HepG2 (cell line): ENCODE measurements at regions not wholly inside any gene's neighbourhood (a gene's known extent, or its start where the extent isn't known, plus 50 kb on each side); places are given as distances from the start of the nearest gene placed in this dataset.

ENCODE experiments used
- ATF7-NPFF ChIP-seq: sonication (generic); formaldehyde crosslinking; IDR thresholded peaks from 2 replicates; pipeline ENCODE4 v1.8.1; 2023; ENCODE audit warnings: mild to moderate bottlenecking, low read depth, missing genetic modification reagents, moderate library complexity
- CENPX ChIP-seq: sonication (generic); formaldehyde crosslinking; IDR thresholded peaks from 2 replicates; pipeline ENCODE4 v1.9.0; 2021; ENCODE audit warnings: mild to moderate bottlenecking, missing genetic modification reagents, moderate library complexity
- GATAD2A ChIP-seq: IDR thresholded peaks from 2 replicates; pipeline ENCODE4 v1.6.1; 2016
- HOXD1 ChIP-seq: sonication (generic); formaldehyde crosslinking; IDR thresholded peaks from 2 replicates; pipeline ENCODE4 v1.5.0; 2020; ENCODE audit warnings: missing genetic modification reagents
- NFE2 ChIP-seq: sonication (generic); formaldehyde crosslinking; IDR thresholded peaks from 2 replicates; pipeline ENCODE4 v1.4.0; 2020; ENCODE audit warnings: missing genetic modification reagents
- NR2F2 ChIP-seq: IDR thresholded peaks from 2 replicates; pipeline ENCODE4 v1.6.1; 2012; ENCODE audit warnings: low read depth, inconsistent platforms, borderline replicate concordance
- PHF5A ChIP-seq: IDR thresholded peaks from one replicate; pipeline ENCODE4 v1.6.1; 2018; ENCODE audit warnings: low read depth, missing genetic modification reagents; ENCODE audit not compliant: unreplicated experiment
- REL ChIP-seq: sonication (generic); formaldehyde crosslinking; conservative IDR thresholded peaks from 2 replicates; pipeline ENCODE4 v1.8.0; 2022; ENCODE audit warnings: mild to moderate bottlenecking, missing genetic modification reagents, moderate library complexity
- SRSF1 ChIP-seq: fragments of 200-400 bp; formaldehyde crosslinking; optimal IDR thresholded peaks from 2 replicates; pipeline ENCODE3; 2017; ENCODE audit warnings: mild to moderate bottlenecking, low read depth, low read length, moderate library complexity
- TEAD2 ChIP-seq: sonication (generic); formaldehyde crosslinking; IDR thresholded peaks from 2 replicates; pipeline ENCODE4 v1.9.0; 2021; ENCODE audit warnings: missing genetic modification reagents
- ZNF337 ChIP-seq: sonication (generic); formaldehyde crosslinking; IDR thresholded peaks from 2 replicates; pipeline ENCODE4 v1.5.1; 2020; ENCODE audit warnings: missing genetic modification reagents, low read depth, mild to moderate bottlenecking, borderline replicate concordance
- ZNF780A ChIP-seq: sonication (generic); formaldehyde crosslinking; IDR thresholded peaks from 2 replicates; pipeline ENCODE4 v1.8.0; 2022; ENCODE audit warnings: mild to moderate bottlenecking, missing genetic modification reagents, moderate library complexity
- ZSCAN9 ChIP-seq: IDR thresholded peaks from 2 replicates; pipeline ENCODE4 v1.6.1; 2016; ENCODE audit warnings: borderline replicate concordance
- TF ChIP-seq, protein P1 (sequence below): sonication (generic); formaldehyde crosslinking; IDR thresholded peaks from 2 replicates; pipeline ENCODE4 v1.4.0; 2020; ENCODE audit warnings: missing genetic modification reagents, borderline replicate concordance
- TF ChIP-seq, protein P2 (sequence below): IDR thresholded peaks from 2 replicates; pipeline ENCODE4 v1.6.1; 2016
- TF ChIP-seq, protein P3 (sequence below): sonication (generic); formaldehyde crosslinking; IDR thresholded peaks from 2 replicates; pipeline ENCODE4 v1.5.0; 2020; ENCODE audit warnings: mild to moderate bottlenecking, missing genetic modification reagents
- TF ChIP-seq, protein P4 (sequence below): sonication (generic); formaldehyde crosslinking; IDR thresholded peaks from 2 replicates; pipeline ENCODE4 v1.8.1; 2023; ENCODE audit warnings: mild to moderate bottlenecking, moderate library complexity, missing genetic modification reagents
- TF ChIP-seq, protein P5 (sequence below): sonication (generic); formaldehyde crosslinking; IDR thresholded peaks from 2 replicates; pipeline ENCODE4 v1.8.0; 2023; ENCODE audit warnings: mild to moderate bottlenecking, missing genetic modification reagents
- TF ChIP-seq, protein P6 (sequence below): sonication (generic); formaldehyde crosslinking; IDR thresholded peaks from 2 replicates; pipeline ENCODE4 v1.5.1; 2020; ENCODE audit warnings: mild to moderate bottlenecking, moderate library complexity, missing genetic modification reagents

DNA sequence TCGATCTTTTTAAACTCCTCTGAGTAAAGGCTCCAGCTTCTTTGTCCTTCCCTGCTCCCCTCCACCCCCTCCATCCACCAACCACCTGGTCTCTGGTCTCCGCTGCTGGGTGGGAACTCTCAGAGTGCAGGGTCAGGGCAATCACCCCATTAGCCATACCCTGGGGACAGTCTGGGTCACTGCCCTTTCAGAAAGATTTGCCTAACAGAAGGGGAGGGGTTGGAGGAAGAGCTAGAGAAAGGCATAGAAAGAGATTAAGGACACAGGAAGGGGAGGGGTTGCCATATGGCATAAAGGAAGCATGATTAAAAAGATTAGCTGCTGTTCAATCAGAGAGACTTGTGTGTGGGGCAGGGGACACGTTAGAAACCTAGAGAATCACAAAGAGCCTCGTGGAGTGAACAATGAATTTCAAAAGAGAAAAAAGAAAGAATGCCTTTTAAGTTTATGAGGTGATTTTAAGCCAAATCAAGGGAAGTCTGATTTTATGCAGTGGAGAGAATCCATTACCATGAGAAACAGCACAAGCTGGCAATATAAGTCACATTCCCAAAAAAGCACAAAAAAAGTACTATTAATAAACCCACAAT lies 115.5 kb upstream of the ACSL4 start (continued):
- TF ChIP-seq, protein P1, sequence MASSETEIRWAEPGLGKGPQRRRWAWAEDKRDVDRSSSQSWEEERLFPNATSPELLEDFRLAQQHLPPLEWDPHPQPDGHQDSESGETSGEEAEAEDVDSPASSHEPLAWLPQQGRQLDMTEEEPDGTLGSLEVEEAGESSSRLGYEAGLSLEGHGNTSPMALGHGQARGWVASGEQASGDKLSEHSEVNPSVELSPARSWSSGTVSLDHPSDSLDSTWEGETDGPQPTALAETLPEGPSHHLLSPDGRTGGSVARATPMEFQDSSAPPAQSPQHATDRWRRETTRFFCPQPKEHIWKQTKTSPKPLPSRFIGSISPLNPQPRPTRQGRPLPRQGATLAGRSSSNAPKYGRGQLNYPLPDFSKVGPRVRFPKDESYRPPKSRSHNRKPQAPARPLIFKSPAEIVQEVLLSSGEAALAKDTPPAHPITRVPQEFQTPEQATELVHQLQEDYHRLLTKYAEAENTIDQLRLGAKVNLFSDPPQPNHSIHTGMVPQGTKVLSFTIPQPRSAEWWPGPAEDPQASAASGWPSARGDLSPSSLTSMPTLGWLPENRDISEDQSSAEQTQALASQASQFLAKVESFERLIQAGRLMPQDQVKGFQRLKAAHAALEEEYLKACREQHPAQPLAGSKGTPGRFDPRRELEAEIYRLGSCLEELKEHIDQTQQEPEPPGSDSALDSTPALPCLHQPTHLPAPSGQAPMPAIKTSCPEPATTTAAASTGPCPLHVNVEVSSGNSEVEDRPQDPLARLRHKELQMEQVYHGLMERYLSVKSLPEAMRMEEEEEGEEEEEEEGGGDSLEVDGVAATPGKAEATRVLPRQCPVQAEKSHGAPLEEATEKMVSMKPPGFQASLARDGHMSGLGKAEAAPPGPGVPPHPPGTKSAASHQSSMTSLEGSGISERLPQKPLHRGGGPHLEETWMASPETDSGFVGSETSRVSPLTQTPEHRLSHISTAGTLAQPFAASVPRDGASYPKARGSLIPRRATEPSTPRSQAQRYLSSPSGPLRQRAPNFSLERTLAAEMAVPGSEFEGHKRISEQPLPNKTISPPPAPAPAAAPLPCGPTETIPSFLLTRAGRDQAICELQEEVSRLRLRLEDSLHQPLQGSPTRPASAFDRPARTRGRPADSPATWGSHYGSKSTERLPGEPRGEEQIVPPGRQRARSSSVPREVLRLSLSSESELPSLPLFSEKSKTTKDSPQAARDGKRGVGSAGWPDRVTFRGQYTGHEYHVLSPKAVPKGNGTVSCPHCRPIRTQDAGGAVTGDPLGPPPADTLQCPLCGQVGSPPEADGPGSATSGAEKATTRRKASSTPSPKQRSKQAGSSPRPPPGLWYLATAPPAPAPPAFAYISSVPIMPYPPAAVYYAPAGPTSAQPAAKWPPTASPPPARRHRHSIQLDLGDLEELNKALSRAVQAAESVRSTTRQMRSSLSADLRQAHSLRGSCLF: no peak
- TF ChIP-seq HOXD1 (no peak), REL (CRISPR knock-in tag) (no peak), NFE2 (CRISPR knock-in tag) (no peak), ZSCAN9 (CRISPR knock-in tag) (no peak), ATF7-NPFF (no peak), CENPX (CRISPR knock-in tag) (no peak), GATAD2A (CRISPR knock-in tag) (peak; percentile 67), PHF5A (CRISPR knock-in tag) (no peak), ZNF337 (CRISPR knock-in tag) (no peak), NR2F2 (peak; percentile 78; the same call in 1 of the 2 replicates), ZNF780A (CRISPR knock-in tag) (no peak), TEAD2 (CRISPR knock-in tag) (no peak), SRSF1 (no peak)
- TF ChIP-seq, protein P2, sequence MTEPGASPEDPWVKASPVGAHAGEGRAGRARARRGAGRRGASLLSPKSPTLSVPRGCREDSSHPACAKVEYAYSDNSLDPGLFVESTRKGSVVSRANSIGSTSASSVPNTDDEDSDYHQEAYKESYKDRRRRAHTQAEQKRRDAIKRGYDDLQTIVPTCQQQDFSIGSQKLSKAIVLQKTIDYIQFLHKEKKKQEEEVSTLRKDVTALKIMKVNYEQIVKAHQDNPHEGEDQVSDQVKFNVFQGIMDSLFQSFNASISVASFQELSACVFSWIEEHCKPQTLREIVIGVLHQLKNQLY (CRISPR knock-in tag): no peak
- TF ChIP-seq, protein P3, sequence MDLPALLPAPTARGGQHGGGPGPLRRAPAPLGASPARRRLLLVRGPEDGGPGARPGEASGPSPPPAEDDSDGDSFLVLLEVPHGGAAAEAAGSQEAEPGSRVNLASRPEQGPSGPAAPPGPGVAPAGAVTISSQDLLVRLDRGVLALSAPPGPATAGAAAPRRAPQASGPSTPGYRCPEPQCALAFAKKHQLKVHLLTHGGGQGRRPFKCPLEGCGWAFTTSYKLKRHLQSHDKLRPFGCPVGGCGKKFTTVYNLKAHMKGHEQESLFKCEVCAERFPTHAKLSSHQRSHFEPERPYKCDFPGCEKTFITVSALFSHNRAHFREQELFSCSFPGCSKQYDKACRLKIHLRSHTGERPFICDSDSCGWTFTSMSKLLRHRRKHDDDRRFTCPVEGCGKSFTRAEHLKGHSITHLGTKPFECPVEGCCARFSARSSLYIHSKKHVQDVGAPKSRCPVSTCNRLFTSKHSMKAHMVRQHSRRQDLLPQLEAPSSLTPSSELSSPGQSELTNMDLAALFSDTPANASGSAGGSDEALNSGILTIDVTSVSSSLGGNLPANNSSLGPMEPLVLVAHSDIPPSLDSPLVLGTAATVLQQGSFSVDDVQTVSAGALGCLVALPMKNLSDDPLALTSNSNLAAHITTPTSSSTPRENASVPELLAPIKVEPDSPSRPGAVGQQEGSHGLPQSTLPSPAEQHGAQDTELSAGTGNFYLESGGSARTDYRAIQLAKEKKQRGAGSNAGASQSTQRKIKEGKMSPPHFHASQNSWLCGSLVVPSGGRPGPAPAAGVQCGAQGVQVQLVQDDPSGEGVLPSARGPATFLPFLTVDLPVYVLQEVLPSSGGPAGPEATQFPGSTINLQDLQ (CRISPR knock-in tag): no peak
- TF ChIP-seq, protein P4, sequence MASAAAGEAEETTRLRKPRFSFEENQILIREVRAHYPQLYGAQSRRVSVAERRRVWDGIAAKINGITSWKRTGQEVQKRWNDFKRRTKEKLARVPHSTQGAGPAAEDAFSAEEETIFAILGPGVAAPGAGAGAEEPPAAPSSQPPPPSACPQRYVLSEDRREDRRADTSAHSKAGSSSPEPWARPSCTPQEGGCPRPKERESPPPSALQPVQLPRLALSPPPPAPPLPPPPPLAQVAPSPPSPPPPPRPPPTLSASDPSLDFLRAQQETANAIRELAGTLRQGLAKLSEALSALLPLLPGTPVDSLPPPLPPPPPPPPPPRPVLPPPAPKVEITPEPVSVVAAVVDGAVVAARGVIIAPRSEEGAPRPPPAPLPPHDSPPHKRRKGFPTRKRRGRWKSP (CRISPR knock-in tag): no peak
- TF ChIP-seq, protein P5, sequence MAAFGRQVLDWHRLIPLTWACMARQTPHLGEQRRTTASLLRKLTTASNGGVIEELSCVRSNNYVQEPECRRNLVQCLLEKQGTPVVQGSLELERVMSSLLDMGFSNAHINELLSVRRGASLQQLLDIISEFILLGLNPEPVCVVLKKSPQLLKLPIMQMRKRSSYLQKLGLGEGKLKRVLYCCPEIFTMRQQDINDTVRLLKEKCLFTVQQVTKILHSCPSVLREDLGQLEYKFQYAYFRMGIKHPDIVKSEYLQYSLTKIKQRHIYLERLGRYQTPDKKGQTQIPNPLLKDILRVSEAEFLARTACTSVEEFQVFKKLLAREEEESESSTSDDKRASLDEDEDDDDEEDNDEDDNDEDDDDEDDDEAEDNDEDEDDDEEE: no peak
- TF ChIP-seq, protein P6, sequence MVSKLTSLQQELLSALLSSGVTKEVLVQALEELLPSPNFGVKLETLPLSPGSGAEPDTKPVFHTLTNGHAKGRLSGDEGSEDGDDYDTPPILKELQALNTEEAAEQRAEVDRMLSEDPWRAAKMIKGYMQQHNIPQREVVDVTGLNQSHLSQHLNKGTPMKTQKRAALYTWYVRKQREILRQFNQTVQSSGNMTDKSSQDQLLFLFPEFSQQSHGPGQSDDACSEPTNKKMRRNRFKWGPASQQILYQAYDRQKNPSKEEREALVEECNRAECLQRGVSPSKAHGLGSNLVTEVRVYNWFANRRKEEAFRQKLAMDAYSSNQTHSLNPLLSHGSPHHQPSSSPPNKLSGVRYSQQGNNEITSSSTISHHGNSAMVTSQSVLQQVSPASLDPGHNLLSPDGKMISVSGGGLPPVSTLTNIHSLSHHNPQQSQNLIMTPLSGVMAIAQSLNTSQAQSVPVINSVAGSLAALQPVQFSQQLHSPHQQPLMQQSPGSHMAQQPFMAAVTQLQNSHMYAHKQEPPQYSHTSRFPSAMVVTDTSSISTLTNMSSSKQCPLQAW (CRISPR knock-in tag): peak; percentile 64
